ENCODE measurements at regions not wholly inside any gene's neighbourhood (a gene's known extent, or its start where the extent isn't known, plus 50 kb on each side); places are given as distances from the start of the nearest gene placed in this dataset.

GRCh38 chr2:67567886-67568285 lies 170.8 kb downstream of the ETAA1 start:
- ChIA-PET POLR2A (ENCODE audit: low non-redundant PET) (no interaction called here), CTCF (no interaction called here)
- no peaks in the 10 kb centered on the region for H3K9me3 ChIP-seq (ENCODE audit: low read depth, low read length, poor library complexity, severe bottlenecking)
- intact Hi-C loops (cut with micrococcal nuclease; ENCODE audit: unreplicated experiment), result no loop called here
- no peaks in the 10 kb centered on the region for H3K4me1 ChIP-seq (ENCODE audit: insufficient read depth, low read length, poor library complexity, severe bottlenecking)
- H3K27ac ChIP-seq (ENCODE audit: low read depth, low read length, poor library complexity, severe bottlenecking), result no peak overlapping the region
- H3K4me3 ChIP-seq (ENCODE audit: low read depth, low read length, poor library complexity, severe bottlenecking), result no peak overlapping the region
- no peak for TF ChIP-seq EZH2 (IDR thresholded peaks at IDR 0.05; ENCODE audit: borderline replicate concordance, low read depth, low read length, poor library complexity, severe bottlenecking)
- TF ChIP-seq, protein P1, sequence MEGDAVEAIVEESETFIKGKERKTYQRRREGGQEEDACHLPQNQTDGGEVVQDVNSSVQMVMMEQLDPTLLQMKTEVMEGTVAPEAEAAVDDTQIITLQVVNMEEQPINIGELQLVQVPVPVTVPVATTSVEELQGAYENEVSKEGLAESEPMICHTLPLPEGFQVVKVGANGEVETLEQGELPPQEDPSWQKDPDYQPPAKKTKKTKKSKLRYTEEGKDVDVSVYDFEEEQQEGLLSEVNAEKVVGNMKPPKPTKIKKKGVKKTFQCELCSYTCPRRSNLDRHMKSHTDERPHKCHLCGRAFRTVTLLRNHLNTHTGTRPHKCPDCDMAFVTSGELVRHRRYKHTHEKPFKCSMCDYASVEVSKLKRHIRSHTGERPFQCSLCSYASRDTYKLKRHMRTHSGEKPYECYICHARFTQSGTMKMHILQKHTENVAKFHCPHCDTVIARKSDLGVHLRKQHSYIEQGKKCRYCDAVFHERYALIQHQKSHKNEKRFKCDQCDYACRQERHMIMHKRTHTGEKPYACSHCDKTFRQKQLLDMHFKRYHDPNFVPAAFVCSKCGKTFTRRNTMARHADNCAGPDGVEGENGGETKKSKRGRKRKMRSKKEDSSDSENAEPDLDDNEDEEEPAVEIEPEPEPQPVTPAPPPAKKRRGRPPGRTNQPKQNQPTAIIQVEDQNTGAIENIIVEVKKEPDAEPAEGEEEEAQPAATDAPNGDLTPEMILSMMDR (conservative IDR thresholded peaks at IDR 0.05; ENCODE audit: low read depth, low read length), result no peak
- no peaks in the 10 kb centered on the region for H3K36me3 ChIP-seq (ENCODE audit: insufficient read depth, low read length, poor library complexity, severe bottlenecking)
- no peak for DNase-seq (ENCODE audit: low spot score)
- BruUV-seq (replicated peaks), result no TSS peak
- no peaks in the 10 kb centered on the region for H3K27me3 ChIP-seq (replicated peaks; ENCODE audit: insufficient read depth, low read depth, low read length, poor library complexity)

DNA sequence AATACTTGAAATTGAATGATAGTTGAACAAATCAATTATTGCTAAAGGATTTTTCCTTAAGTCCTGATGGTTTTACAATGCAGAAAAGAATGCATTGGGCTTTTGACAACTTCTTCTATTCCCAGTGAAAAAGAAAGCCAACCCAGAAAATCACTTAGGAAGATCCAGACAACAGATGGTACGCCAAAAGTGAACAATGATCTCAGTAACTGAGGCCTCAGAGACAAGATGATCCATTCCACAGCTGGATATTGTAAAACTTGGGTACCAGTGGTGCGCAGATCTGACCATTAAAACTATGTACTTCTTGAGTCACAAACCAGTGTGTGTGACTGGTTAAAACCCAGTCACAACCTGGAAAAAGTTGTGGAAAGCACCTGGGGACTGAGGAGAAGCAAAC lies 173.5 kb downstream of the ETAA1 start:
- Histone ChIP-seq H3K4me1 (ENCODE audit: insufficient read depth, low read length, poor library complexity, severe bottlenecking) (peaks cover 7% of the 10 kb centered on the region), H3K27ac (ENCODE audit: low read depth, low read length, poor library complexity, severe bottlenecking) (no peak overlapping the region), H3K9me3 (ENCODE audit: low read depth, low read length, poor library complexity, severe bottlenecking) (no peaks in the 10 kb centered on the region), H3K4me3 (ENCODE audit: low read depth, low read length, poor library complexity, severe bottlenecking) (no peak overlapping the region), H3K27me3 (replicated peaks; ENCODE audit: insufficient read depth, low read depth, low read length, poor library complexity) (no peaks in the 10 kb centered on the region), H3K36me3 (ENCODE audit: insufficient read depth, low read length, poor library complexity, severe bottlenecking) (no peaks in the 10 kb centered on the region)
- intact Hi-C loops (cut with micrococcal nuclease; ENCODE audit: unreplicated experiment), result no loop called here
- ChIA-PET CTCF (no interaction called here), POLR2A (ENCODE audit: low non-redundant PET) (no interaction called here)
- BruUV-seq (replicated peaks), result no TSS peak
- no peak for TF ChIP-seq EZH2 (IDR thresholded peaks at IDR 0.05; ENCODE audit: borderline replicate concordance, low read depth, low read length, poor library complexity, severe bottlenecking)
- TF ChIP-seq, protein P1 (conservative IDR thresholded peaks at IDR 0.05; ENCODE audit: low read depth, low read length), result no peak
- no peak for DNase-seq (ENCODE audit: low spot score)

GRCh38 chr2:67571785-67572718 lies 174.9 kb downstream of the ETAA1 start:
- H3K27me3 ChIP-seq (replicated peaks; ENCODE audit: insufficient read depth, low read depth, low read length, poor library complexity), result no peaks in the 10 kb centered on the region
- DNase-seq (ENCODE audit: low spot score), result no peak
- intact Hi-C loops (cut with micrococcal nuclease; ENCODE audit: unreplicated experiment), result no loop called here
- no peak overlapping the region for H3K27ac ChIP-seq (ENCODE audit: low read depth, low read length, poor library complexity, severe bottlenecking)
- BruUV-seq (replicated peaks), result no TSS peak
- TF ChIP-seq, protein P1 (conservative IDR thresholded peaks at IDR 0.05; ENCODE audit: low read depth, low read length), result no peak
- TF ChIP-seq EZH2 (IDR thresholded peaks at IDR 0.05; ENCODE audit: borderline replicate concordance, low read depth, low read length, poor library complexity, severe bottlenecking), result no peak
- H3K36me3 ChIP-seq (ENCODE audit: insufficient read depth, low read length, poor library complexity, severe bottlenecking), result no peaks in the 10 kb centered on the region
- POLR2A ChIA-PET (ENCODE audit: low non-redundant PET), result no interaction called here
- H3K4me1 ChIP-seq (ENCODE audit: insufficient read depth, low read length, poor library complexity, severe bottlenecking), result peaks cover 7% of the 10 kb centered on the region
- H3K4me3 ChIP-seq (ENCODE audit: low read depth, low read length, poor library complexity, severe bottlenecking), result no peak overlapping the region
- CTCF ChIA-PET, result no interaction called here
- no peaks in the 10 kb centered on the region for H3K9me3 ChIP-seq (ENCODE audit: low read depth, low read length, poor library complexity, severe bottlenecking)
